Breast epithelium (tissue), 3 donors: ENCODE measurements at regions not wholly inside any gene's neighbourhood (a gene's known extent, or its start where the extent isn't known, plus 50 kb on each side); places are given as distances from the start of the nearest gene placed in this dataset.

ENCODE experiments used
- CTCF ChIP-seq, 3 donors: fragments of 450-650 bp; IDR thresholded peaks; one replicate each; pipeline ENCODE4 v1.5.1; 2016 to 2017; ENCODE audit warnings: antibody characterized with exemption in 3 of 3, mild to moderate bottlenecking in 3 of 3, moderate library complexity in 3 of 3
- POLR2A ChIP-seq: fragments of 450-650 bp; IDR thresholded peaks from one replicate; pipeline ENCODE4 v1.6.1; 2016; ENCODE audit warnings: antibody characterized with exemption, mild to moderate bottlenecking, moderate library complexity
- POLR2AphosphoS5 ChIP-seq, 3 donors: sonication (generic); formaldehyde crosslinking; IDR thresholded peaks; one replicate each; pipeline ENCODE4 v1.6.1; 2017; ENCODE audit warnings: antibody characterized with exemption in 3 of 3

GRCh38 chr10:109743574-109743973 is 179.7 kb downstream of the XPNPEP1 start:
- no peak for TF ChIP-seq POLR2A
- TF ChIP-seq CTCF (IDR thresholded peaks at IDR 0.05): no peak
- no peak for TF ChIP-seq POLR2AphosphoS5 (IDR thresholded peaks at IDR 0.05)
